Thoracic aorta (tissue), 2 donors: ENCODE measurements at regions not wholly inside any gene's neighbourhood (a gene's known extent, or its start where the extent isn't known, plus 50 kb on each side); places are given as distances from the start of the nearest gene placed in this dataset.

ENCODE experiments used
- ATAC-seq: fragments of 150-250 bp; one replicate; pipeline ENCODE4 v1.8.0; 2017; ENCODE audit warnings: low read depth; ENCODE audit not compliant: insufficient number of reproducible peaks, low FRiP score
- DNase-seq: peaks from one replicate; pipeline ENCODE4 v3.0.0-alpha.2; 2020; ENCODE audit warnings: low spot score
- H3K27ac ChIP-seq, 2 donors: fragments of 200-600 bp; sonication (generic); 1 replicate in 1 of 2; 2 replicates in 1 of 2; pipeline ENCODE4 v1.5.1; 2016; ENCODE audit warnings: mild to moderate bottlenecking in 2 of 2, moderate library complexity in 2 of 2
- H3K27me3 ChIP-seq: fragments of 200-600 bp; sonication (generic); replicated peaks from 2 replicates; pipeline ENCODE4 v1.6.0; 2016; ENCODE audit warnings: mild to moderate bottlenecking; ENCODE audit not compliant: insufficient read depth
- H3K36me3 ChIP-seq: fragments of 200-600 bp; sonication (generic); one replicate; pipeline ENCODE4 v1.5.1; 2016
- H3K4me1 ChIP-seq, 2 donors: fragments of 200-600 bp; sonication (generic); 1 replicate in 1 of 2; 2 replicates in 1 of 2; pipeline versions ENCODE4 v1.5.1 to v1.6.0; 2016; ENCODE audit warnings: low read depth in 2 of 2, mild to moderate bottlenecking in 1 of 2; ENCODE audit not compliant: control insufficient read depth in 1 of 2
- H3K4me3 ChIP-seq: fragments of 200-600 bp; sonication (generic); 2 replicates; pipeline ENCODE4 v1.5.1; 2016; ENCODE audit warnings: mild to moderate bottlenecking
- H3K9me3 ChIP-seq: fragments of 200-600 bp; sonication (generic); 2 replicates; pipeline ENCODE4 v1.5.1; 2016
- TF ChIP-seq, protein P1 (sequence below): fragments of 200-600 bp; sonication (generic); IDR thresholded peaks from one replicate; pipeline ENCODE4 v1.5.1; 2019; ENCODE audit warnings: antibody characterized with exemption

- Histone ChIP-seq H3K4me1 (no peaks in the 10 kb centered on the region), H3K27me3 (no peaks in the 10 kb centered on the region), H3K36me3 (no peaks in the 10 kb centered on the region), H3K4me3 (no peak overlapping the region), H3K27ac (no peak overlapping the region), H3K9me3 (no peaks in the 10 kb centered on the region)
- no peak for ATAC-seq
- TF ChIP-seq, protein P1, sequence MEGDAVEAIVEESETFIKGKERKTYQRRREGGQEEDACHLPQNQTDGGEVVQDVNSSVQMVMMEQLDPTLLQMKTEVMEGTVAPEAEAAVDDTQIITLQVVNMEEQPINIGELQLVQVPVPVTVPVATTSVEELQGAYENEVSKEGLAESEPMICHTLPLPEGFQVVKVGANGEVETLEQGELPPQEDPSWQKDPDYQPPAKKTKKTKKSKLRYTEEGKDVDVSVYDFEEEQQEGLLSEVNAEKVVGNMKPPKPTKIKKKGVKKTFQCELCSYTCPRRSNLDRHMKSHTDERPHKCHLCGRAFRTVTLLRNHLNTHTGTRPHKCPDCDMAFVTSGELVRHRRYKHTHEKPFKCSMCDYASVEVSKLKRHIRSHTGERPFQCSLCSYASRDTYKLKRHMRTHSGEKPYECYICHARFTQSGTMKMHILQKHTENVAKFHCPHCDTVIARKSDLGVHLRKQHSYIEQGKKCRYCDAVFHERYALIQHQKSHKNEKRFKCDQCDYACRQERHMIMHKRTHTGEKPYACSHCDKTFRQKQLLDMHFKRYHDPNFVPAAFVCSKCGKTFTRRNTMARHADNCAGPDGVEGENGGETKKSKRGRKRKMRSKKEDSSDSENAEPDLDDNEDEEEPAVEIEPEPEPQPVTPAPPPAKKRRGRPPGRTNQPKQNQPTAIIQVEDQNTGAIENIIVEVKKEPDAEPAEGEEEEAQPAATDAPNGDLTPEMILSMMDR = no peak
- DNase-seq = no peak
Measured at GRCh38 chr3:189027626-189028155, 144.1 kb upstream of the TPRG1 start.

DNA sequence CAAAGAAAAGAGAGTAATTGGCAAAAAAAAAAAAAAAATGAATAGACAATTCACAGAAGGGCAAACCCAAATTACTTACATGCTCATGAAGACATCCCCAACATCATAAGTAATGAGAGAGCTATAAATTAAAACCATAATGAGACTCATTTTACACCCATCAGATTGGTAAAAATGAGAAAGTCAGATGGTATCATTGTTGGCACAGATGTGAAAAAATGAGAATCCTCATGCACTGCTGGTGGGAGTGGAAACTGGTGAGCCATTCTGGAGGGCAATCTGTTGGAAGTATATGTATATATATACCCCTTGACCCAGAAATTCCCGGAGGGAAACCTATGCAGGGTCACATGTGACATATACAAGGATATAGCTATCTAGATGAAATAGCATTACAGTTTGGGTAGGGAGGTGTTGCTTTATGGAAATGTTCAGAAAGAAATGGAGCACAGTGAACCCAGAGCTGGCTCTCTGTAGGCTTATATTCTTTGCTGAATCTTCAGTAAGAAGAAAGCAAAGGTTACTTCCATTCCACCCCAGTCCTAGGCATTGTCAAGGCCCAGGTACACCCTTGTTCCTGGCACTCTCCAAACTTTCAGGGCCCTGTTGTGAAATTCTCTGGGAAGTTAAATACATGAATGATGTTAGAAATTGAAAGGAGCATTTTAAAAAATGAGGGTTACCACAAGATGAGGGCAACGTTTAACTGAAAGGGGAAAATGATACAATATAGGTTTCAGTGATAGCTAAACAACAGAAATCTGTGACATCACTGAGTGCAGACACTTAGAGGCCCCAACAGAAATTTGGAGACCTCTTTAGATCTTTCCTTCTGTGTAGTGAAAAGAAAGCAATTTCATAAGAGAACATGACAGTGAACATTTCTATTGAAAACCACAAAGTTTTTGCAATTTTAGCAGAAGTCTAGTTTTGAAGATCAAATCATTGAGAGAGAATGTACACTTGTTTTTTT lies 132.7 kb upstream of the TPRG1 start:
- no peak overlapping the region for H3K4me3 ChIP-seq
- ATAC-seq (no peak), DNase-seq (no peak)
- H3K27me3 ChIP-seq = no peaks in the 10 kb centered on the region
- no peaks in the 10 kb centered on the region for H3K9me3 ChIP-seq
- no peak overlapping the region for H3K27ac ChIP-seq
- TF ChIP-seq, protein P1 = no peak
- H3K36me3 ChIP-seq = no peaks in the 10 kb centered on the region
- H3K4me1 ChIP-seq = no peaks in the 10 kb centered on the region

- DNase-seq = no peak
- no peaks in the 10 kb centered on the region for H3K27me3 ChIP-seq
- H3K4me1 ChIP-seq = no peaks in the 10 kb centered on the region
- TF ChIP-seq, protein P1 = no peak
- H3K36me3 ChIP-seq = no peaks in the 10 kb centered on the region
- no peak overlapping the region for H3K27ac ChIP-seq
- ATAC-seq = no peak
- H3K4me3 ChIP-seq = no peak overlapping the region
- H3K9me3 ChIP-seq = no peaks in the 10 kb centered on the region
Measured at GRCh38 chr3:189040656-189041335, 131.0 kb upstream of the TPRG1 start.

- DNase-seq (no peak), ATAC-seq (no peak)
- no peak overlapping the region for H3K27ac ChIP-seq
- TF ChIP-seq, protein P1 = no peak
- no peaks in the 10 kb centered on the region for H3K36me3 ChIP-seq
- no peaks in the 10 kb centered on the region for H3K9me3 ChIP-seq
- no peaks in the 10 kb centered on the region for H3K4me1 ChIP-seq
- no peak overlapping the region for H3K4me3 ChIP-seq
- H3K27me3 ChIP-seq = no peaks in the 10 kb centered on the region
Measured at GRCh38 chr3:189041482-189042090, 130.2 kb upstream of the TPRG1 start.

DNA sequence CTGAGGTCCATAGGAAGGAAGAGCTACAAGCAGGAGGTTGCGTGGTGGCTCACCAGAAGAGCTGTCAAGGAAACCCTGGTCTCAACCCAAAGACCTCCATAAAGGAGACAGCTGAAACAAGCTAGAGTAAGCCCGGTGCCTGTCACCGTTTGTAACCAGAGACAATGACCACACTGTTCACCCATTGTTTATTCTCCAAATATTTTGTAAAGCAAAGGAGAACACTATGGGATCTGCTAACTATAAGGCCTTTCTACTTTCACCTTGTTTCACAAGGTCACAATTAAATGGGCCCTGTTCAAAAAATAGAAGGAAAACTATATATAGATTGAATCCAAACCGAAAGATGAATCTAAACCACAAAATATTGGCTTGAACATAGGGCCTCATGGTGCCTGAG lies 128.9 kb upstream of the TPRG1 start:
- H3K4me3 ChIP-seq = no peak overlapping the region
- H3K36me3 ChIP-seq = no peaks in the 10 kb centered on the region
- H3K27me3 ChIP-seq = no peaks in the 10 kb centered on the region
- DNase-seq = no peak
- no peaks in the 10 kb centered on the region for H3K4me1 ChIP-seq
- no peak overlapping the region for H3K27ac ChIP-seq
- no peaks in the 10 kb centered on the region for H3K9me3 ChIP-seq
- TF ChIP-seq, protein P1 = no peak
- ATAC-seq = no peak
